Upper lobe of right lung (tissue), 1 donor: ENCODE measurements at regions not wholly inside any gene's neighbourhood (a gene's known extent, or its start where the extent isn't known, plus 50 kb on each side); places are given as distances from the start of the nearest gene placed in this dataset.
"Not testable (repeated sequence)": the region's sequence is repeated elsewhere in the genome, so short reads cannot be mapped to it uniquely, and the experiment has no call there.

Experiments used
- ATAC-seq: fragments of 200-7000 bp; cut with Tn5 transposase; one replicate; pipeline ENCODE4 v1.9.1; 2020; ENCODE audit warnings: mild to moderate bottlenecking, moderate library complexity
- DNase-seq: peaks from one replicate; pipeline ENCODE4 v3.0.0-alpha.2; 2020
- H3K27ac ChIP-seq: fragments of 200-600 bp; one replicate; pipeline ENCODE4 v1.8.0; 2022
- H3K27me3 ChIP-seq: fragments of 200-600 bp; one replicate; pipeline ENCODE4 v1.8.0; 2022; ENCODE audit warnings: mild to moderate bottlenecking
- H3K36me3 ChIP-seq: fragments of 200-600 bp; one replicate; pipeline ENCODE4 v1.8.0; 2022
- H3K4me1 ChIP-seq: fragments of 200-600 bp; one replicate; pipeline ENCODE4 v1.8.0; 2022
- H3K4me3 ChIP-seq: fragments of 200-600 bp; one replicate; pipeline ENCODE4 v1.8.0; 2022; ENCODE audit warnings: mild to moderate bottlenecking
- H3K9me3 ChIP-seq: fragments of 200-600 bp; one replicate; pipeline ENCODE4 v1.8.0; 2022
- CTCF ChIP-seq: fragments of 200-600 bp; IDR thresholded peaks from one replicate; pipeline ENCODE4 v1.8.0; 2022; ENCODE audit warnings: antibody characterized with exemption
- intact Hi-C: fragments of 100-400 bp; cut with DNase I; formaldehyde crosslinking; loops from one replicate; pipeline ENCODE4 v1.11.0; 2022
- donor health status: DM: no; HTN: yes; CAD: no; lungs with severe emphysema.

- intact Hi-C loops: no loop called here
- no peak for TF ChIP-seq CTCF
Observed at GRCh38 chr3:6468589-6468988, 392.3 kb upstream of the GRM7 start.

GRCh38 chr3:6471744-6472143 is 389.2 kb upstream of the GRM7 start:
- no peak for TF ChIP-seq CTCF
- Histone ChIP-seq H3K27me3 (no peaks in the 10 kb centered on the region), H3K36me3 (no peaks in the 10 kb centered on the region), H3K9me3 (no peaks in the 10 kb centered on the region), H3K27ac (no peak overlapping the region), H3K4me3 (no peak overlapping the region), H3K4me1 (no peaks in the 10 kb centered on the region)
- DNase-seq (no peak), ATAC-seq (no peak)
- intact Hi-C loops: no loop called here

More at GRCh38 chr3:6468589-6468988, 392.3 kb upstream of the GRM7 start:
- H3K27me3 ChIP-seq: no peaks in the 10 kb centered on the region
- no peaks in the 10 kb centered on the region for H3K36me3 ChIP-seq
- H3K27ac ChIP-seq: no peak overlapping the region
- DNase-seq (no peak), ATAC-seq (no peak)
- no peaks in the 10 kb centered on the region for H3K4me1 ChIP-seq
- no peaks in the 10 kb centered on the region for H3K9me3 ChIP-seq
- H3K4me3 ChIP-seq: no peak overlapping the region

- H3K9me3 ChIP-seq, H3K27ac ChIP-seq, H3K36me3 ChIP-seq, ATAC-seq, H3K4me1 ChIP-seq, DNase-seq, intact Hi-C loops, H3K4me3 ChIP-seq, H3K27me3 ChIP-seq: not testable (repeated sequence)
Observed at GRCh38 chr3:6490487-6491327, 370.2 kb upstream of the GRM7 start.

- no peaks in the 10 kb centered on the region for H3K4me1 ChIP-seq
- no peak overlapping the region for H3K4me3 ChIP-seq
- H3K27me3 ChIP-seq: no peaks in the 10 kb centered on the region
- no peaks in the 10 kb centered on the region for H3K36me3 ChIP-seq
- H3K9me3 ChIP-seq: no peaks in the 10 kb centered on the region
- TF ChIP-seq CTCF: no peak
- intact Hi-C loops: no loop called here
- no peak for DNase-seq
- H3K27ac ChIP-seq: no peak overlapping the region
- ATAC-seq: no peak
Observed at GRCh38 chr3:6491768-6492167, 369.1 kb upstream of the GRM7 start.

GRCh38 chr3:6492306-6492705 is 368.6 kb upstream of the GRM7 start:
- no peak for ATAC-seq
- H3K27me3 ChIP-seq: no peaks in the 10 kb centered on the region
- intact Hi-C loops: no loop called here

GRCh38 chr3:6498944-6499343 is 362.0 kb upstream of the GRM7 start:
- H3K27me3 ChIP-seq, H3K27ac ChIP-seq, H3K4me1 ChIP-seq, DNase-seq, intact Hi-C loops, ATAC-seq, H3K4me3 ChIP-seq, H3K36me3 ChIP-seq, H3K9me3 ChIP-seq: not testable (repeated sequence)

More at GRCh38 chr3:6492306-6492705, 368.6 kb upstream of the GRM7 start:
- Histone ChIP-seq H3K9me3 (no peaks in the 10 kb centered on the region), H3K36me3 (no peaks in the 10 kb centered on the region), H3K4me3 (no peak overlapping the region), H3K27ac (no peak overlapping the region), H3K4me1 (no peaks in the 10 kb centered on the region)
- no peak for DNase-seq
- TF ChIP-seq CTCF: no peak
